H9 (cell line): ENCODE measurements at regions not wholly inside any gene's neighbourhood (a gene's known extent, or its start where the extent isn't known, plus 50 kb on each side); places are given as distances from the start of the nearest gene placed in this dataset.

Source experiments
- DNase-seq: peaks from one replicate; pipeline ENCODE4 v3.0.0-alpha.2; 2017
- H2AFZ ChIP-seq: one replicate; pipeline ENCODE4 v1.6.1; 2013; ENCODE audit warnings: mild to moderate bottlenecking, low read length, control low read depth, moderate library complexity
- H2AK5ac ChIP-seq: 2 replicates; pipeline ENCODE4 v1.6.1; 2013; ENCODE audit warnings: low read length, control low read depth, mixed read lengths; ENCODE audit not compliant: insufficient read length
- H2BK120ac ChIP-seq: one replicate; pipeline ENCODE4 v1.6.1; 2013; ENCODE audit warnings: low read depth, mild to moderate bottlenecking, low read length, control low read depth, inconsistent platforms; ENCODE audit not compliant: poor library complexity, severe bottlenecking
- H2BK12ac ChIP-seq: 2 replicates; pipeline ENCODE4 v1.6.1; 2013; ENCODE audit warnings: low read length, control low read depth, mixed read lengths, low read depth; ENCODE audit not compliant: insufficient read length
- H2BK15ac ChIP-seq: 2 replicates; pipeline ENCODE4 v1.6.1; 2013; ENCODE audit warnings: low read depth, low read length, control low read depth
- H2BK20ac ChIP-seq: one replicate; pipeline ENCODE4 v1.6.1; 2013; ENCODE audit warnings: low read depth, mild to moderate bottlenecking, low read length, control low read depth, inconsistent platforms; ENCODE audit not compliant: poor library complexity, severe bottlenecking
- H2BK5ac ChIP-seq: 2 replicates; pipeline ENCODE4 v1.6.1; 2013; ENCODE audit warnings: low read length, control low read depth, mixed read lengths; ENCODE audit not compliant: insufficient read length
- H3K14ac ChIP-seq: 2 replicates; pipeline ENCODE4 v1.6.1; 2013; ENCODE audit warnings: low read length, control low read depth; ENCODE audit not compliant: insufficient read depth
- H3K18ac ChIP-seq: 2 replicates; pipeline ENCODE4 v1.6.1; 2013; ENCODE audit warnings: low read depth, mild to moderate bottlenecking, mixed read lengths, low read length, control low read depth; ENCODE audit not compliant: insufficient read length
- H3K23ac ChIP-seq: 2 replicates; pipeline ENCODE4 v1.6.1; 2013; ENCODE audit warnings: low read length, control low read depth, mixed read lengths, low read depth; ENCODE audit not compliant: insufficient read length
- H3K23me2 ChIP-seq: 2 replicates; pipeline ENCODE4 v1.6.1; 2013; ENCODE audit warnings: low read depth, mild to moderate bottlenecking, mixed read lengths, low read length, control low read depth; ENCODE audit not compliant: insufficient read length, poor library complexity, severe bottlenecking
- H3K27ac ChIP-seq: 2 replicates; pipeline ENCODE4 v1.5.1; 2013; ENCODE audit warnings: low read length, control low read depth, mixed read lengths, low read depth; ENCODE audit not compliant: insufficient read length
- H3K27me3 ChIP-seq: 2 replicates; pipeline ENCODE4 v1.6.1; 2013; ENCODE audit warnings: low read length, control low read depth, inconsistent platforms; ENCODE audit not compliant: insufficient read depth
- H3K4ac ChIP-seq: 2 replicates; pipeline ENCODE4 v1.6.1; 2013; ENCODE audit warnings: low read depth, mild to moderate bottlenecking, control low read depth, inconsistent platforms, low read length, moderate library complexity
- H3K4me1 ChIP-seq: 2 replicates; pipeline ENCODE4 v1.6.1; 2013; ENCODE audit warnings: low read length, control low read depth, inconsistent platforms; ENCODE audit not compliant: insufficient read depth
- H3K4me2 ChIP-seq: 2 replicates; pipeline ENCODE4 v1.6.1; 2013; ENCODE audit warnings: low read length, control low read depth, mixed read lengths; ENCODE audit not compliant: insufficient read length, insufficient read depth
- H3K56ac ChIP-seq: 2 replicates; pipeline ENCODE4 v1.6.1; 2013; ENCODE audit warnings: low read depth, mild to moderate bottlenecking, mixed read lengths, low read length, control low read depth; ENCODE audit not compliant: insufficient read length
- H3K79me1 ChIP-seq: 2 replicates; pipeline ENCODE4 v1.6.1; 2013; ENCODE audit warnings: low read depth, mild to moderate bottlenecking, moderate library complexity, low read length, control low read depth, inconsistent platforms; ENCODE audit not compliant: insufficient read depth, poor library complexity, severe bottlenecking
- H3K79me2 ChIP-seq: 2 replicates; pipeline ENCODE4 v1.6.1; 2013; ENCODE audit warnings: low read length, control low read depth, inconsistent platforms; ENCODE audit not compliant: insufficient read depth
- H3K9ac ChIP-seq: 2 replicates; pipeline ENCODE4 v1.6.1; 2013; ENCODE audit warnings: low read length, control low read depth, mixed read lengths; ENCODE audit not compliant: insufficient read length; ENCODE audit errors: extremely low read depth
- H3K9me3 ChIP-seq: one replicate; pipeline ENCODE4 v1.6.1; 2013; ENCODE audit warnings: low read depth, low read length, inconsistent platforms; ENCODE audit not compliant: control insufficient read depth
- H3T11ph ChIP-seq: one replicate; pipeline ENCODE4 v1.6.1; 2013; ENCODE audit warnings: mild to moderate bottlenecking, low read length, control low read depth, inconsistent platforms
- H4K20me1 ChIP-seq: one replicate; pipeline ENCODE4 v1.6.1; 2013; ENCODE audit not compliant: control insufficient read depth, insufficient read length, insufficient read depth
- H4K5ac ChIP-seq: 2 replicates; pipeline ENCODE4 v1.6.1; 2013; ENCODE audit warnings: low read depth, mild to moderate bottlenecking, mixed read lengths, low read length, control low read depth; ENCODE audit not compliant: insufficient read length
- H4K8ac ChIP-seq: replicated peaks from 2 replicates; pipeline ENCODE4 v1.6.1; 2013; ENCODE audit warnings: low read length, control low read depth, mixed read lengths, low read depth; ENCODE audit not compliant: insufficient read length
- H4K91ac ChIP-seq: 2 replicates; pipeline ENCODE4 v1.6.1; 2013; ENCODE audit warnings: low read depth, mild to moderate bottlenecking, moderate library complexity, mixed read lengths, low read length, control low read depth; ENCODE audit not compliant: insufficient read length
- H3K27ac Mint-ChIP-seq, 3 experiments: 2 replicates in 2 of 3; 3 replicates in 1 of 3; pipeline ENCODE4 v1.8.0; 2020 to 2021; ENCODE audit warnings: mixed read lengths in 3 of 3, mild to moderate bottlenecking in 1 of 3, moderate library complexity in 1 of 3
- H3K27me3 Mint-ChIP-seq: 2 replicates; pipeline ENCODE4 v1.8.0; 2021; ENCODE audit warnings: low read depth, mild to moderate bottlenecking, moderate library complexity, mixed read lengths
- H3K36me3 Mint-ChIP-seq, 3 experiments: 2 replicates in 2 of 3; 3 replicates in 1 of 3; pipeline ENCODE4 v1.8.0; 2020 to 2021; ENCODE audit warnings: low read depth in 3 of 3, mixed read lengths in 3 of 3; ENCODE audit not compliant: insufficient read depth in 1 of 3
- H3K4me1 Mint-ChIP-seq, 2 experiments: 2 replicates each; pipeline ENCODE4 v1.8.0; 2020; ENCODE audit warnings: mixed read lengths in 2 of 2
- H3K4me3 Mint-ChIP-seq, 2 experiments: 2 replicates in 1 of 2; 3 replicates in 1 of 2; pipeline ENCODE4 v1.8.0; 2020 to 2021; ENCODE audit warnings: mild to moderate bottlenecking in 2 of 2, mixed read lengths in 2 of 2, moderate library complexity in 1 of 2
- H3K9me3 Mint-ChIP-seq, 2 experiments: 2 replicates in 1 of 2; 3 replicates in 1 of 2; pipeline ENCODE4 v1.8.0; 2020; ENCODE audit warnings: mild to moderate bottlenecking in 2 of 2, mixed read lengths in 2 of 2, moderate library complexity in 1 of 2
- CTCF ChIP-seq: fragments of 200-600 bp; sonication (generic); conservative IDR thresholded peaks from 3 replicates; pipeline ENCODE4 v1.8.0; 2021; ENCODE audit warnings: antibody characterized with exemption, mild to moderate bottlenecking
- WGBS: extraction: QIAGEN DNeasy Blood & Tissue Kit; methylation state at CpG from one replicate; pipeline ENCODE4 v1.1.7; 2013; ENCODE audit warnings: missing lambda C conversion rate, low lambda C conversion rate, mixed read lengths; ENCODE audit not compliant: insufficient read length; ENCODE audit errors: extremely low coverage; 5-methylcytosine and 5-hydroxymethylcytosine counted together

GRCh38 chr3:76724075-76724474 lies 315.8 kb upstream of the ROBO2 start:
- Histone ChIP-seq H3K4me1 (no peaks in the 10 kb centered on the region), H3K27ac (no peak overlapping the region), H3K18ac (no peak overlapping the region), H2BK15ac (no peak overlapping the region), H4K8ac (no peak overlapping the region), H2BK12ac (no peak overlapping the region), H3K4ac (no peak overlapping the region), H2AK5ac (no peak overlapping the region), H4K91ac (no peak overlapping the region), H3K27me3 (no peaks in the 10 kb centered on the region), H4K5ac (no peak overlapping the region), H4K20me1 (no peaks in the 10 kb centered on the region), H3K9me3 (no peaks in the 10 kb centered on the region), H2AFZ (no peak overlapping the region), H3K14ac (no peak overlapping the region), H3K9ac (no peak overlapping the region), H3K23ac (no peak overlapping the region), H3K23me2 (no peaks in the 10 kb centered on the region), H2BK20ac (no peak overlapping the region), H2BK5ac (no peak overlapping the region), H3K79me1 (no peaks in the 10 kb centered on the region), H2BK120ac (no peak overlapping the region), H3K56ac (no peak overlapping the region), H3T11ph (no peak overlapping the region), H3K79me2 (no peaks in the 10 kb centered on the region), H3K4me2 (no peak overlapping the region)
- Mint-ChIP-seq H3K36me3 (no peaks in the 10 kb centered on the region), H3K4me1 (peaks cover 8 to 15% of the 10 kb centered on the region in 2 experiments), H3K27ac (no peak overlapping the region), H3K4me3 (no peak overlapping the region), H3K9me3 (no peaks in the 10 kb centered on the region; a peak in 1 of 5 replicates), H3K27me3 (no peaks in the 10 kb centered on the region)
- DNase-seq: no peak
- no CpG with 5 or more reads among the region's 1 CpG for WGBS
- TF ChIP-seq CTCF: peak; percentile 48
